HEK293 (cell line): ENCODE measurements at regions not wholly inside any gene's neighbourhood (a gene's known extent, or its start where the extent isn't known, plus 50 kb on each side); places are given as distances from the start of the nearest gene placed in this dataset.
A peak's percentile ranks its signal among the peaks of the same experiment; 100 is the strongest.

ENCODE experiments used
- CTCF ChIA-PET: fragments of 350-600 bp; formaldehyde crosslinking; extraction: SDS; loops from one replicate; lab custom pipeline; 2021; ENCODE audit warnings: antibody characterized with exemption; lab: Yijun Ruan, JAX
- POLR2A ChIA-PET: fragments of 300-600 bp; formaldehyde crosslinking; extraction: SDS; loops from one replicate; lab custom pipeline; 2020; ENCODE audit warnings: antibody characterized with exemption, inconsistent platforms; lab: Yijun Ruan, JAX
- H3K27ac ChIP-seq: fragments of 200-500 bp; sonication (Bioruptor generic); 2 replicates; pipeline ENCODE4 v1.5.1; 2014; ENCODE audit warnings: low read depth, low read length, control low read depth, inconsistent platforms; ENCODE audit errors: extremely low read depth
- H3K36me3 ChIP-seq, 2 experiments: fragments of 200-500 bp in 1 of 2; sonication (Bioruptor generic) in 1 of 2; 1 replicate in 1 of 2; 2 replicates in 1 of 2; pipeline ENCODE4 v1.5.1; 2014 to 2017; ENCODE audit warnings: inconsistent platforms in 2 of 2, low read length in 2 of 2; ENCODE audit not compliant: control insufficient read depth in 2 of 2, insufficient read depth in 1 of 2
- H3K4me1 ChIP-seq: fragments of 200-500 bp; sonication (Bioruptor generic); 2 replicates; pipeline ENCODE4 v1.5.1; 2014; ENCODE audit warnings: mild to moderate bottlenecking, low read length, inconsistent platforms; ENCODE audit not compliant: control insufficient read depth, insufficient read depth
- H3K4me3 ChIP-seq: 2 replicates; pipeline ENCODE4 v1.5.1; 2011; ENCODE audit warnings: low read depth, mild to moderate bottlenecking, control low read depth, low read length, moderate library complexity
- H3K9me3 ChIP-seq: fragments of 200-500 bp; sonication (Bioruptor generic); 2 replicates; pipeline ENCODE4 v1.5.1; 2014; ENCODE audit warnings: low read depth, low read length, inconsistent platforms; ENCODE audit not compliant: control insufficient read depth, insufficient read depth
- HOXD13 ChIP-seq: sonication (generic); formaldehyde crosslinking; IDR thresholded peaks from 2 replicates; pipeline ENCODE4 v1.8.0; 2022; ENCODE audit warnings: missing genetic modification reagents, borderline replicate concordance
- OVOL3 ChIP-seq: fragments of 450-650 bp; formaldehyde crosslinking; IDR thresholded peaks from 2 replicates; pipeline ENCODE4 v1.5.1; 2016; ENCODE audit warnings: missing biosample characterization, missing genetic modification characterization
- REST ChIP-seq: fragments of 450-650 bp; formaldehyde crosslinking; IDR thresholded peaks from 2 replicates; pipeline ENCODE4 v1.5.1; 2016; ENCODE audit warnings: missing biosample characterization, missing genetic modification characterization
- SP3 ChIP-seq: fragments of 450-650 bp; formaldehyde crosslinking; IDR thresholded peaks from 2 replicates; pipeline ENCODE4 v1.5.1; 2016; ENCODE audit warnings: missing biosample characterization, missing genetic modification characterization
- WT1 ChIP-seq: fragments of 450-650 bp; formaldehyde crosslinking; IDR thresholded peaks from 2 replicates; pipeline ENCODE4 v1.5.1; 2016; ENCODE audit warnings: missing biosample characterization, missing genetic modification characterization
- ZBTB48 ChIP-seq: fragments of 450-650 bp; formaldehyde crosslinking; IDR thresholded peaks from 2 replicates; pipeline ENCODE4 v1.5.1; 2016; ENCODE audit warnings: missing biosample characterization, missing genetic modification characterization
- ZFP69B ChIP-seq: fragments of 450-650 bp; formaldehyde crosslinking; IDR thresholded peaks from 2 replicates; pipeline ENCODE4 v1.5.1; 2016; ENCODE audit warnings: missing biosample characterization, missing genetic modification characterization
- ZNF132 ChIP-seq: fragments of 450-650 bp; formaldehyde crosslinking; IDR thresholded peaks from 2 replicates; pipeline ENCODE4 v1.5.1; 2017; ENCODE audit warnings: missing biosample characterization, missing genetic modification characterization, borderline replicate concordance
- ZNF140 ChIP-seq: fragments of 450-650 bp; formaldehyde crosslinking; IDR thresholded peaks from 2 replicates; pipeline ENCODE4 v1.5.1; 2016; ENCODE audit warnings: missing biosample characterization, missing genetic modification characterization
- ZNF146 ChIP-seq: fragments of 450-650 bp; formaldehyde crosslinking; IDR thresholded peaks from 2 replicates; pipeline ENCODE4 v1.5.1; 2016; ENCODE audit warnings: missing biosample characterization, missing genetic modification characterization
- ZNF221 ChIP-seq: fragments of 450-650 bp; formaldehyde crosslinking; IDR thresholded peaks from 2 replicates; pipeline ENCODE4 v1.5.1; 2017; ENCODE audit warnings: missing biosample characterization, missing genetic modification characterization, borderline replicate concordance
- ZNF266 ChIP-seq: fragments of 450-650 bp; formaldehyde crosslinking; IDR thresholded peaks from 2 replicates; pipeline ENCODE4 v1.5.1; 2016; ENCODE audit warnings: missing biosample characterization, missing genetic modification characterization, low read depth
- ZNF37A ChIP-seq: fragments of 450-650 bp; IDR thresholded peaks from 2 replicates; pipeline ENCODE4 v1.5.1; 2018; ENCODE audit warnings: missing biosample characterization, missing genetic modification characterization
- ZNF449 ChIP-seq: fragments of 450-650 bp; formaldehyde crosslinking; IDR thresholded peaks from 2 replicates; pipeline ENCODE4 v1.5.1; 2017; ENCODE audit warnings: missing biosample characterization, mild to moderate bottlenecking, missing genetic modification characterization, moderate library complexity
- ZNF596 ChIP-seq: fragments of 450-650 bp; IDR thresholded peaks from 2 replicates; pipeline ENCODE4 v1.5.0; 2018; ENCODE audit warnings: missing biosample characterization, mild to moderate bottlenecking, missing genetic modification characterization, moderate library complexity
- ZNF623 ChIP-seq: fragments of 450-650 bp; formaldehyde crosslinking; IDR thresholded peaks from 2 replicates; pipeline ENCODE4 v1.5.1; 2016; ENCODE audit warnings: missing biosample characterization, missing genetic modification characterization
- ZNF692 ChIP-seq: fragments of 450-650 bp; formaldehyde crosslinking; IDR thresholded peaks from 2 replicates; pipeline ENCODE4 v1.5.1; 2016; ENCODE audit warnings: missing biosample characterization, missing genetic modification characterization
- ZSCAN16 ChIP-seq: fragments of 450-650 bp; formaldehyde crosslinking; IDR thresholded peaks from 2 replicates; pipeline ENCODE4 v1.5.1; 2016; ENCODE audit warnings: missing biosample characterization, missing genetic modification characterization
- ZXDB ChIP-seq: fragments of 450-650 bp; formaldehyde crosslinking; IDR thresholded peaks from 2 replicates; pipeline ENCODE4 v1.5.1; 2016; ENCODE audit warnings: missing biosample characterization, missing genetic modification characterization

- ChIA-PET POLR2A (no interaction called here), CTCF (interaction anchor here (0.6 kb wide), 1 partner anchor 140 kb away, joined by 3 read pairs; no protein-coding TSS in a partner anchor)
- Histone ChIP-seq H3K9me3 (no peaks in the 10 kb centered on the region), H3K4me1 (peaks cover 5% of the 10 kb centered on the region; the same call in 1 of the 2 replicates), H3K36me3 (no peaks in the 10 kb centered on the region), H3K27ac (no peak overlapping the region), H3K4me3 (no peak overlapping the region)
- TF ChIP-seq OVOL3 (no peak), ZFP69B (tag by site-specific recombination) (no peak), ZNF221 (tag by site-specific recombination) (no peak), ZNF132 (tag by site-specific recombination) (no peak), ZXDB (tag by site-specific recombination) (no peak), ZNF449 (tag by site-specific recombination) (no peak), ZNF37A (tag by site-specific recombination) (no peak), ZNF146 (tag by site-specific recombination) (no peak), REST (tag by site-specific recombination) (no peak), HOXD13 (CRISPR knock-in tag) (no peak), ZNF140 (no peak), WT1 (tag by site-specific recombination) (no peak), ZNF596 (tag by site-specific recombination) (no peak), SP3 (no peak), ZBTB48 (tag by site-specific recombination) (no peak)
These were observed 69.9 kb upstream of the PARD3 start for GRCh38 chr10:34885011-34885410.

- H3K4me1 ChIP-seq, result peaks cover 5% of the 10 kb centered on the region; the same call in 1 of the 2 replicates
- H3K36me3 ChIP-seq, result no peaks in the 10 kb centered on the region
- no peaks in the 10 kb centered on the region for H3K9me3 ChIP-seq
- TF ChIP-seq ZNF266 (tag by site-specific recombination), result no peak
- peak; percentile 91 for TF ChIP-seq ZNF623 (tag by site-specific recombination)
- TF ChIP-seq ZNF692 (tag by site-specific recombination), result no peak
- no peak for TF ChIP-seq ZNF37A (tag by site-specific recombination)
- no peak for TF ChIP-seq ZSCAN16 (tag by site-specific recombination)
- TF ChIP-seq, all 188 proteins: peak for 1
- no peak overlapping the region for H3K4me3 ChIP-seq
- H3K27ac ChIP-seq, result no peak overlapping the region
- POLR2A ChIA-PET, result no interaction called here
- CTCF ChIA-PET, result interaction anchor here (0.6 kb wide), 1 partner anchor 141 kb away, joined by 3 read pairs; no protein-coding TSS in a partner anchor
These were observed 69.3 kb upstream of the PARD3 start for GRCh38 chr10:34884272-34884952.
